ENCODE measurements at regions not wholly inside any gene's neighbourhood (a gene's known extent, or its start where the extent isn't known, plus 50 kb on each side); places are given as distances from the start of the nearest gene placed in this dataset.

GRCh38 chr16:87199379-87199778 lies 117.8 kb downstream of the C16orf95 start:
- TF ChIP-seq EP300 (IDR thresholded peaks at IDR 0.05): no peak
- TF ChIP-seq, protein P1, sequence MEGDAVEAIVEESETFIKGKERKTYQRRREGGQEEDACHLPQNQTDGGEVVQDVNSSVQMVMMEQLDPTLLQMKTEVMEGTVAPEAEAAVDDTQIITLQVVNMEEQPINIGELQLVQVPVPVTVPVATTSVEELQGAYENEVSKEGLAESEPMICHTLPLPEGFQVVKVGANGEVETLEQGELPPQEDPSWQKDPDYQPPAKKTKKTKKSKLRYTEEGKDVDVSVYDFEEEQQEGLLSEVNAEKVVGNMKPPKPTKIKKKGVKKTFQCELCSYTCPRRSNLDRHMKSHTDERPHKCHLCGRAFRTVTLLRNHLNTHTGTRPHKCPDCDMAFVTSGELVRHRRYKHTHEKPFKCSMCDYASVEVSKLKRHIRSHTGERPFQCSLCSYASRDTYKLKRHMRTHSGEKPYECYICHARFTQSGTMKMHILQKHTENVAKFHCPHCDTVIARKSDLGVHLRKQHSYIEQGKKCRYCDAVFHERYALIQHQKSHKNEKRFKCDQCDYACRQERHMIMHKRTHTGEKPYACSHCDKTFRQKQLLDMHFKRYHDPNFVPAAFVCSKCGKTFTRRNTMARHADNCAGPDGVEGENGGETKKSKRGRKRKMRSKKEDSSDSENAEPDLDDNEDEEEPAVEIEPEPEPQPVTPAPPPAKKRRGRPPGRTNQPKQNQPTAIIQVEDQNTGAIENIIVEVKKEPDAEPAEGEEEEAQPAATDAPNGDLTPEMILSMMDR (IDR thresholded peaks at IDR 0.05): no peak

All from ovary (tissue), 3 donors.